ENCODE measurements at regions not wholly inside any gene's neighbourhood (a gene's known extent, or its start where the extent isn't known, plus 50 kb on each side); places are given as distances from the start of the nearest gene placed in this dataset.

GRCh38 chr9:29866556-29866955, 2293.3 kb upstream of the C9orf72 start:
- Histone ChIP-seq H2AK5ac (ENCODE audit: low read depth, low read length) (no peak overlapping the region), H3K79me1 (ENCODE audit: low read depth, low read length) (no peaks in the 10 kb centered on the region), H3K23me2 (ENCODE audit: low read depth, low read length) (no peaks in the 10 kb centered on the region), H3K56ac (replicated peaks; ENCODE audit: insufficient read length, low read depth, low read length) (no peak overlapping the region), H2BK5ac (ENCODE audit: low read depth, low read length) (no peak overlapping the region), H4K5ac (ENCODE audit: insufficient read length, low read depth, low read length) (no peak overlapping the region), H3K14ac (ENCODE audit: insufficient read length) (no peak overlapping the region), H3K79me2 (ENCODE audit: control insufficient read depth in 1 of 2, insufficient read depth in 2 of 2, low read length in 2 of 2) (no peaks in the 10 kb centered on the region), H3K36me3 (ENCODE audit: control insufficient read depth in 2 of 4, insufficient read depth in 4 of 4, low read length in 3 of 4) (no peaks in the 10 kb centered on the region), H3K4ac (replicated peaks; ENCODE audit: insufficient read length, low read depth, low read length) (no peak overlapping the region), H4K8ac (ENCODE audit: extremely low read depth, insufficient read depth, low read length) (no peak overlapping the region), H3K9me3 (ENCODE audit: insufficient read depth in 2 of 2, low read depth in 1 of 2, low read length in 1 of 2) (no peaks in the 10 kb centered on the region), H3K4me3 (ENCODE audit: extremely low read depth in 1 of 4, insufficient read depth in 2 of 4, low read depth in 3 of 4, low read length in 4 of 4) (no peak overlapping the region), H4K20me1 (replicated peaks in 1 of 2; ENCODE audit: control insufficient read depth in 1 of 2, insufficient read depth in 2 of 2, low read length in 2 of 2) (no peaks in the 10 kb centered on the region), H2BK20ac (ENCODE audit: low read length) (no peak overlapping the region), H3K27ac (ENCODE audit: low read depth, low read length) (no peak overlapping the region), H2BK120ac (replicated peaks; ENCODE audit: low read depth, low read length) (no peak overlapping the region), H3K4me1 (replicated peaks in 1 of 4; ENCODE audit: control insufficient read depth in 3 of 4, insufficient read depth in 4 of 4, low read length in 3 of 4) (no peaks in the 10 kb centered on the region), H3K27me3 (replicated peaks in 1 of 4; ENCODE audit: control insufficient read depth in 3 of 4, extremely low read depth in 1 of 4, insufficient read depth in 3 of 4, low read length in 3 of 4) (no peaks in the 10 kb centered on the region), H2AFZ (ENCODE audit: low read length) (peak overlapping the region; percentile 71; the same call in 1 of the 2 replicates), H3K4me2 (ENCODE audit: insufficient read depth in 1 of 2, low read depth in 2 of 2, low read length in 2 of 2) (no peak overlapping the region), H2BK15ac (ENCODE audit: low read length) (no peak overlapping the region), H2BK12ac (ENCODE audit: low read depth, low read length) (no peak overlapping the region), H3K9ac (replicated peaks in 1 of 4; ENCODE audit: extremely low read depth in 1 of 4, low read depth in 3 of 4, low read length in 3 of 4) (no peak overlapping the region), H3K23ac (ENCODE audit: insufficient read length) (no peak overlapping the region), H3K18ac (ENCODE audit: extremely low read depth, low read length) (no peak overlapping the region), H4K91ac (replicated peaks; ENCODE audit: insufficient read length, low read length) (no peak overlapping the region)
- 96% methylated on average over 4 of the region's 4 CpGs; no CpG with 5 or more reads in 1 of the 2 experiments for whole genome bisulfite sequencing, 2 experiments (ENCODE audit: extremely low coverage in 1 of 2, insufficient coverage in 1 of 2, insufficient read length in 1 of 2, insufficient replicate concordance in 2 of 2, low coverage in 1 of 2, low lambda C conversion rate in 2 of 2, missing lambda C conversion rate in 1 of 2)
- ChIA-PET CTCF (ENCODE audit: partially characterized antibody) (no interaction called here), POLR2A (ENCODE audit: partially characterized antibody) (no interaction called here)
- FAIRE-seq (no peak), DNase-seq (ENCODE audit: low read depth in 1 of 2, low spot score in 2 of 2) (no peak)
- TF ChIP-seq CTCF (IDR thresholded peaks at IDR 0.05; ENCODE audit: control extremely low read depth in 1 of 3, insufficient read depth in 1 of 3, low read depth in 1 of 3, low read length in 3 of 3) (no peak), CHD2 (IDR thresholded peaks at IDR 0.05; ENCODE audit: low read length) (no peak), USF2 (IDR thresholded peaks at IDR 0.05; ENCODE audit: low read length) (no peak)
